ENCODE measurements at regions not wholly inside any gene's neighbourhood (a gene's known extent, or its start where the extent isn't known, plus 50 kb on each side); places are given as distances from the start of the nearest gene placed in this dataset.

DNA sequence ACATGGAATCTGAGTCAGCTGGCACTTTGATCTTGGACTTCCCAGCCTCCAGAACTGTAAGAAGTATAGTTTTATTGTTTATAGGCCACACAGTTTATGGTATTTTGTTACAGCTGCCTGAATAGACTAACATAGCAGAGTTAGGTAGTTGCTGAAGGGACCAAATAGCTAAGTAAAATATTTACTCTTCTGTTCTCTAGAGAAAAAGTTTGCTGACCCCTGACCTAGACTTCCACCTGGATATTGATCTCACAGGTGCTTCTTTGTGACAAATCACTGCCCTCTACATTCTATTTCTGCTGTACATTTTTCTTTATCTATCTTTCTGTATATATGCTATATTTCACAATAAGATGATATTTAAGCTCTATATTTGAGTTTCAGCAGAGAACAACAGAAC is 212.5 kb downstream of the CSNK2A3 start:
- TF ChIP-seq, protein P1, sequence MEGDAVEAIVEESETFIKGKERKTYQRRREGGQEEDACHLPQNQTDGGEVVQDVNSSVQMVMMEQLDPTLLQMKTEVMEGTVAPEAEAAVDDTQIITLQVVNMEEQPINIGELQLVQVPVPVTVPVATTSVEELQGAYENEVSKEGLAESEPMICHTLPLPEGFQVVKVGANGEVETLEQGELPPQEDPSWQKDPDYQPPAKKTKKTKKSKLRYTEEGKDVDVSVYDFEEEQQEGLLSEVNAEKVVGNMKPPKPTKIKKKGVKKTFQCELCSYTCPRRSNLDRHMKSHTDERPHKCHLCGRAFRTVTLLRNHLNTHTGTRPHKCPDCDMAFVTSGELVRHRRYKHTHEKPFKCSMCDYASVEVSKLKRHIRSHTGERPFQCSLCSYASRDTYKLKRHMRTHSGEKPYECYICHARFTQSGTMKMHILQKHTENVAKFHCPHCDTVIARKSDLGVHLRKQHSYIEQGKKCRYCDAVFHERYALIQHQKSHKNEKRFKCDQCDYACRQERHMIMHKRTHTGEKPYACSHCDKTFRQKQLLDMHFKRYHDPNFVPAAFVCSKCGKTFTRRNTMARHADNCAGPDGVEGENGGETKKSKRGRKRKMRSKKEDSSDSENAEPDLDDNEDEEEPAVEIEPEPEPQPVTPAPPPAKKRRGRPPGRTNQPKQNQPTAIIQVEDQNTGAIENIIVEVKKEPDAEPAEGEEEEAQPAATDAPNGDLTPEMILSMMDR (IDR thresholded peaks at IDR 0.05; ENCODE audit: borderline replicate concordance, extremely low read depth, low read length, poor library complexity, severe bottlenecking): no peak
- no peak for TF ChIP-seq EZH2 (IDR thresholded peaks at IDR 0.05; ENCODE audit: borderline replicate concordance, low read depth, low read length, severe bottlenecking)

Data from DND-41 (cell line).